Right kidney (tissue), 1 donor: ENCODE measurements at regions not wholly inside any gene's neighbourhood (a gene's known extent, or its start where the extent isn't known, plus 50 kb on each side); places are given as distances from the start of the nearest gene placed in this dataset.
"Not testable (repeated sequence)": the region's sequence is repeated elsewhere in the genome, so short reads cannot be mapped to it uniquely, and the experiment has no call there.

Experiments used
- DNase-seq: peaks from one replicate; pipeline ENCODE4 v3.0.0-alpha.2; 2016

DNA sequence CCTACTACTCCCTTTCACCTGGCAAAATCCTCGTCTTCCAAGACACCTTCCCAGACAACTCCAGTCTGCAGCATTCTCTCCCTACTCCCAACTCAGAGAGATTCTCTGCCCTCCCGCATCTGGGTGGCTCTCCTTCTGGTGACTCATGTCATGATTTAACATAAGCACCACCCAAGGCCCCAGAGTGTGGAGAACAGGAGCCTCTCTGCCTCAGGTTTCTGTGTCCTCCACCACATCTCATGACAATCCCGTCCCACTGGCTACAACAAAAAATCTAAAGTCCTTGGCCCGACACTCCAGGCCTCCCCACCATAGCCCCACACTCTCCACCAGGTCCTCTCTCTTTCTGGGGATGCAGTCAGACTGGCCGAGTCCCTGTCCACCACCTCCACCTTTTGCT, 197.1 kb downstream of the BCL11A start:
- DNase-seq: no peak

DNA sequence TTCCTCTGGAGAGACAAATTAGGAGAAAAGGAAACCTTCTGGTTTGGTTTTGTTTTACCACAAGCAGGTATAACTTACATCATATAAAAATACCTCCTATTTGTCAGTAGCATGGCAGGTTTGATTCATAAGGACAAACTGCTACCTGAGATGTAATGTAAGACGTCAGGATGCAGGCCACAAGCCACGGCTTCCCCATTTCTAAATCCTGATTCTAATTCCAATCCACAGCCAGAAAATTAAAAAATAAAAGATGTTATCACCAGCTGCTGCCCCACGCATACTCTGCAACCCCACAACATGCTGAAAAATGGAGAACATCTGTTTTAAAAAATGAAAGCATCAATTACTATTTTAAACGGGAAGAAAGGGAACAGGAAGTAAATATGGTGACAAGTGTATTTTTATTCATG, 197.6 kb downstream of the BCL11A start:
- DNase-seq: no peak

DNA sequence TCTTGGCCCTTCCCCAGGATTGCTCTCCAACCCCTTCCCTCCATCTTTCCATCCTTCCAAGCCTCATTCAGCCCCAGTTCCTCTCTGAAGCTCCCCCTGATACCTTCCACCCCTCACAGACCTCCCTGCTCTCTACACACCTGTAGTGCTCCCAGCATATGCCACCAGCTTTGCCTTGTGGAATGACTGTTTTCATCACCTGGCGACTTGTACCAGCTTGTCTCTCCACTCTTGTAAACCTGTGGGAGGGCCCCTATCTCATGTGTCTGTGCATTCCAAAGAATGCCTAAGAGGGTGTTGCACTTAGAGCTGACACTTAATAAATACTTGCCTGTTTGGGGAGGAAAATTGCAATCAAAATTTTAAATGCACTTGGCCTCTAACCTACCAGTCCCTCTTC, 198.7 kb downstream of the BCL11A start:
- DNase-seq: no peak

DNA sequence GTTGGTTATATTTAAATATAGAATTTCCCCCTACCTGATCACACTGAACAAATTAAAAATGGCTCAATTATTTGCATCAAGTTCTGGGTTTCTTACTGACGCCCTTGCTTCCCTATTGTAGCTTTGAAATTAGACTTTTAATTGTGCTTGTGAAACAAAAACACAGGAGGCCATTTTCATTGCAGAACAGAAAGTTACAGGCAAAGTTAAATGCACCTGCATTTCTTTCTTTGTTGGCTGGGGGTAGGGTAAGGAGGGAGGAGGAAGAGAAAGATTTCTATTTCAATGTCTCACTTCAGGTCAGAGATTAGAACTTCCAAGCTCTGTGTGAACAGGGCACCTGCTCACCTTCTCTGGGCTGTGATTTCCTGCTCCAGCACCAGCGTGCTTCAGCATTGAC, 199.6 kb downstream of the BCL11A start:
- no peak for DNase-seq

DNA sequence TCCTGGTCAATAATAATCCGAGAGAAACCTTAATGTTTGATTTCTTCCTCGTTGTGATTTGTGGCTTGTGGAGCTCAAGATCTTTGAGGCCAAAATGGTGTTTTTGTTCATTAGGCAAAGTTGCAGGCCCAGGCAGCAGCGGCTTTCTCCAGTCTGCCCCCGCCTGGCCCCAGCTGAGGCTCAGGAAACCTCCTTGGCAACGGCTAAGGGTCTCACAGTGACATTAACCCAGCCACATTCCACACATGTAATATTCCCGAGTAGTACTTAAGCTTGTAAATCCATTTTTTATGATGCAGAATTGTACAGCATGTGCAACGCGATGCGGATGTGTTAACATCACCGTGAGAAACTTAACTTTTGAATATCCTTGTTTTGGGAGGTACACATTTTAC, 200.1 kb downstream of the BCL11A start:
- DNase-seq: peak; percentile 45

DNA sequence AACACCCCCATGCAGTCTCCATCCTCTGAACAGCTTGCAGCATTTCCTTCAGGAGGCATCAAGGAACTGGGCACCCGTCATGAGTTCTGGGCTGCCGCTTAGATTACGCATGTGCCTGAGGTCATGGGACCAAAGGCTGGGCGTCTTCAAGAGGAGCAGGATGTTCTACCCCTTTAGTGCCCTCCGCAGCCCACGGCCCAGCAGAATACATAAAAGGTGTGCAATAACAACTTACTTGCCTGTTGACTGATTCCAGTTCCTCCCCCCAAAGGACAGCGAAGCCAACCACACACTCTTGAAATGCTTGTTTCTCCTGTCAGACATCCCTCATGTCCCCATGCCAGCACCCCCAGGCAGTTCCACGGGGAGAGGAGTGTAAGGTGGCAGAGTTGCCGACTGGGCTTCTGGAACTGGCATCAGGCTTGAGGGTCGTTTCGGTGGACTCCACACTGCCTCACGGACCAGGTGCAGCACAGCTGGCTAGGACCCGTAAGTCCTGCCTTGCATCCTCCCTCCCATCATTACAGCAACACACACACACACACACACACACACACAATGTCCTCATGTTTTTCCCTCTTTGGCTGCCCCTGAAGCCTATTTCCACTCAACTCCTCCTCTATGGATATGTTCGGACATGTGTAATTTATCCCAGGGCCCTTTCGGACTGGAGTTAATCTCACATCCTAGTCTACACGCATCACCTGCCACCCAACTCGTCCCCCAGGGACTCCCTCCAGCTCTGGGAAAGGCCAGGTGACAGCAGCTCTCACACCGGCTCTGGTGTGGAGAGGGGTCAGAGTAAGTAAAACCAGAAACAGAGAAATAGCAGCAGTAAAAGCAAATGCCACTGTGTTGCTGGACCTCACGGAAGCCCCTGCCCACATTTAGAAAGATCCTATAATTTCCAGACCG, 200.7 kb downstream of the BCL11A start:
- no peak for DNase-seq

DNA sequence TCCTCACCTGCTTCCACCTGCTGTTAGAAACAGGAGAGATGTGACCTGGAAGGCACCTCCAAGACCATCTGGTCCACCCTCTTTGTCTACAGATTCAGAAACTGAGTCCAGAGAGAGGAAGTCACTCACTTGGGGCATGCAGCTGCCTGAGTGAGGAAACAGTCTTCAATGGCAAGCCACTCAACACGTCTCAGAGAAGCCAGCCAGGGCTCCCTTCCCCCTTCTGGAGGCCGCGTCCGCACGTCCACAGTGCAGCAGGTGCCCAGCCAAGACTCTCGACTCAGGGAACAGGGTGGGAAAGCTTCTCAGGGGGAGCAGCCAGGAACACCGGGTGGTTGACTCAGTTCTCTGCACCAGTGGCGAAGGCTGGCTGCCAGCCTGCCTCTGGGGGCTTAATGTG, 201.7 kb downstream of the BCL11A start:
- DNase-seq: no peak

DNA sequence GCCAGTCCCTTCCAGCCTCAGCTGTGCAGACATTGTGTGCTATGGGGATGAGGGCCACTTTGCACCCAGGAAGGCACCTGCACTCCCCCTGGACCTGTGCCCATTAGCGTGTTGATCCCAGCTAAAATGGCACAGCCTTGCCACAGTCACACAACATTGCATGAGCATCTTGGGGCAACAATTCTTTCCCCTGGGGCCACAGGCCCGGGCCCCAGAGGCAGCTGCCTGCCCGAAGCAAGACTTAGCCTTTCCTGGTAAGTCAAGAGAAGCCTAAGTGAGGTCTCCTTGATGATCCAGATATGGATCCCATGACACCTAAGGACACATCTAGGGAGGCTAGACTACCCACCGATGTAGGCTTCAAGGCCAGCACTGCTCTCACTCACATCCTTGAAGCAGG, 202.1 kb downstream of the BCL11A start:
- no peak for DNase-seq

DNA sequence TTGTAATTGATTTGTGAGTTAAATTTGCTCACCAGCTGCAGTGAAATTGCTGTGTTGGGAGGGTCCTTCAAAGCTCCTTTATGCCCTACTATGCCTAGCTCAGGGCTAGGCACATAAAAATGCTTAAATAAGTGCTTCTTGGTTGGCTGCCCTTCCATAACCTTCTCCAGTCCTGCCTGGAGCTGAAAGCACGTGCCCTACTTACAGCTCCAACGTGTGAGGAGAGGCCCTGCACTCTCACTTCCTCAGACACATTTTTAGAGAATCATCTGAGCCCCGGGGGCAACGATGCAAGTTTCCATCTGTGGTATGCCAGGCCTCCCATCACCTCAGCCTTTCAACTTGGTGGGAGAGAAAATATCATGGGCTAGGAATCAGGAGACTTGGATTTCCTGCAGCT, 202.7 kb downstream of the BCL11A start:
- DNase-seq: no peak

DNA sequence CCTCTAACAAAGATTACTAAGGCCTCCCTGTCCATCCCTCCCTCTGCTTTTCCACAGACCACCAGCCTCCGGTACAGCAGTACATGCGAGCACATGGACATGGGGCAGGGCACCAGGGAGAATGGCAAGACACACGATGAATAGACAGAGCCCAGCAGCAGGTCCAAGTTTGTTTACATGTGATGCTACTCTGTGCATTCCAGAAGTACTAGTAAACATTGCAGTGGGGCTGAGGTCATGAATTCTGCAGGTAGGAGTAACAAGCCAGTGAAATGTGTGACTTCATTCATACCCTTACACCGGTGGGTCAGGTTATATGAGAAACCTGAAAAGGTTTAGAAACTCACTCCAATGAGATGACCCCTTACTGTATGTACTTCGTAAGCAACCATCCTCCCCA, 205.7 kb downstream of the BCL11A start:
- DNase-seq: no peak

DNA sequence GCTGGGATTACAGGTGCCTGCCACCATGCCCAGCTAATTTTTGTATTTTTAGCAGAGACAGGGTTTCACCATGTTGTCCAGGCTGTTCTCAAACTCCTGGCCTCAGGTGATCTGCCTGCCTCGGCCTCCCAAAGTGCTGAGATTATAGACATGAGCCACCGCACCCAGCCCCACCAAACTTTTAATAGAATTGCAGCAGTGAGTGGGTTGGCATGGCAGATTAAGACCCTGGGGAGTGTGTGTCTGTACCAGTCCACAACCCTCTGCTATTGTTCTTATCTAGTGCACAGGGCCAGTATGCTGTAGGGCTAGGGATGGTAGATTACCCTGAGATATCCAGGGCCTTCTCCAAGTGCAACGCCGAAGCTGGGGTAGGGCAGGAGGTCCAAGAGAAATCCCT, 211.0 kb downstream of the BCL11A start:
- not testable (repeated sequence) for DNase-seq

DNA sequence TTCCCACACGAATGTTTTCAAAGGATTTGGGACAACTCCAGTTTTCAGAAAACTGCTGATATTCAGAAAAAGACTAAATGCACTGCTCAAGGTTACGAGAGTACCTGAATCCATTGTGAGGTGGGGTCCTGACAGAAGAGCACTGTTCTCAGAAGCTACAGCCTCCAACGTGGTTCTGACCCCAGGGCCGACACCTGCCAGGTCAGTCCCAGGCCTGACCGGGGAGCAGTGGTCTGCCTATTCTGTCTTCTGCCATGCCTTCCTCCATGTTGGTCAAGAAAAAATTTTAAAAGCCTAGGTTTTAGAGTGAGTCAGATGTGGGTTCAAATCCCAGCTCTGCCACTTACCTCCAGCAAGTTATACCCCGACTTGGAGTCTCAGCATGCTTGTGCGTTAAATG, 212.3 kb downstream of the BCL11A start:
- no peak for DNase-seq

DNA sequence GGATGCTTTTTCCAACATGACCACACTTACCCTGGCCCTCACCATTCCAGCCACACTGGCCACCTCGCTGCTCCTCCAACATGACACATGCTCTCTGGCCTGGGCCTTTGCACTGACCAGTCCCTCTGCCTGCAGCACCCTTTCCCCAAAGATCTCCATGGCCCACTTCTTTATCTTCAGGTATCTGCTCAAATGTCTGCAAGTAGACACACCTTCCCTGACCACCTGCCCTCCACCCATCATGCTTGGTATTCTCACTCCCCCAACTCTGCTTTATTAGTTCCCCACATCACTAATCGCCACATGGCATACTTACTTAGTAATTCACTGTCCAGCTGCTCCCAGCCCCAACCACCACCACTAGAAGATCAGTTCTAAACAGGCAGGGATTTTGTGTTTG, 214.2 kb downstream of the BCL11A start:
- no peak for DNase-seq

DNA sequence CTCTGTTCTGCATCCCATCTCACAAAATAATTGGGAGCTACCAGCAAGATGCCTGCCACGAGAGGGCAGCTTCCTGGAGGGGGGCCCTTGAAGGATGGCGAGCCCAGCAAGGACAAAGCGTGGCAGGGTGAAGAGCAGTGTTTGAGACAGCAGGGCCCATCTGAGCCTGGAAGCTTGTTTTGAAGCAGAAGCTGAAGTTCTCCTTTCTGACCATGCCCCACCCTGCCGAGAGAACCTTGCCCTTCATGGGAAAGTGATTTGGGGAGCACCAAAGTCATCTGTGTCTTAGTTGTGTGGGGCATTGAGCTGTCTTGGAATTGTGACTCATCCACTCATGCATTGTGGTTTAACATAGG, 216.3 kb downstream of the BCL11A start:
- no peak for DNase-seq

DNA sequence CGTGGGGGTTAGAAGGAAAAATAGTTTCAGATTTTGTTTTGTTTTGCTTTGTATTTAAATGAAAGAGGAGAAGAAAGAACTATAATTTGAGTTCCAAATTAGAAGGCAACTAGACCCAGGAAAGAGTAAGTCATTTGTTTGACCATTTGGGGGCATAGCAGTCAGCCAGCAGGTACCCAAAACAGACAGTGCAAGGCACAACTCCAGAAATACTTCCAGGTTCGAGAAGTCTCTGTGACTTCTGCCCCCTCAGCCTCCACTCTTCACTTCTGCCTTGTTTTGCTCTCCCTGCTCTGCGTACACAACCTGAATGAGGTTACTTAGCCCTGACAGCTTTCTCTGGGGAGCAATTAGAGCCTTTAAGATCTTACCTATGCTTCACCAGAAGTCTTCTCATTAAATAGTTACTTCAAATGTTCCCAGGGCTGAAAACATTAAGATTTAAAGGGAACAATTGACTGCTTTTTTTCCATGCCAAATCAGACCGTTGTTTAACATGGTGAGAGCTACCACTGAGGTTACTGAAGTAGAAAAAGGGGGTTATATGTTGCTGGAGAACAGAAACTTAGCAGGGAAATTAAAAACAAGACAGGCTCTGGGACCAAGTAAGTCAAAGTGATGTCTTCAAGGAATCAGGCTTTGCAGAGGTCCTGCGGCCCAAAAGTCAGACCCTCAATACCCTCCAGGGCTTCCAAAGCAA, 216.9 kb downstream of the BCL11A start:
- DNase-seq: no peak

DNA sequence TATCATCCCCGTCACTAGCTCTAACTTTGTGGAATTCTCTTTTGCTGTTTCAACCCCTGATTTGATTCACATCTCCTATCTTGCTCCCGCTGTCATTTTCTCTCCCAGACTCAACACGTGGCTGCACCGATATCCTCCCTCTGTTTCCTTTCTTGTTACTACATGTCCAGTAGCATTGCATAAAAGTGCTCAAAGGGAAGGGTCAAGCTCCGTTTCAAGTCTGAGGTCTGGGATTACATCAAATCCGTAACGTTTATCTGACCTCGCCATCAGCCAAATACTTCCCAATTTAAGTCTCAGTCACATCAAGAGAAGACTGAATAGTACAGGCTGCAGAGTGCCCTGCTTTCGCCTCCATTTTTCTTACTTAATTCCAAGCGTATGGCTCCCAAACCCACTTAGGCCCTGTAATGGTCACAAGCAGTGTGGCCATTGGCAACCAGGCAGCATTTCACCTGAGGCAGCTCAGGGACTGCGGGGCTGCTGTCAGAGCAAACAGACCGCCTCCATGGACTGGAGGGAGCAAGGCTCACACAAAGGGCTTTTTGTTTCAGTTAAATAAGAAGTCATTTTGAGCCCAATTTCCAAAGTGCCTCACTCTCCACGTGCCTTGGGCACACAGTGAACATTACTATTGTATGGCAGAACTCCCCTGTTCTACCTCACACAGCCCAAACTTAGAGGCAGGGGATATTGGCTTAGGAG, 217.8 kb downstream of the BCL11A start:
- DNase-seq: no peak

DNA sequence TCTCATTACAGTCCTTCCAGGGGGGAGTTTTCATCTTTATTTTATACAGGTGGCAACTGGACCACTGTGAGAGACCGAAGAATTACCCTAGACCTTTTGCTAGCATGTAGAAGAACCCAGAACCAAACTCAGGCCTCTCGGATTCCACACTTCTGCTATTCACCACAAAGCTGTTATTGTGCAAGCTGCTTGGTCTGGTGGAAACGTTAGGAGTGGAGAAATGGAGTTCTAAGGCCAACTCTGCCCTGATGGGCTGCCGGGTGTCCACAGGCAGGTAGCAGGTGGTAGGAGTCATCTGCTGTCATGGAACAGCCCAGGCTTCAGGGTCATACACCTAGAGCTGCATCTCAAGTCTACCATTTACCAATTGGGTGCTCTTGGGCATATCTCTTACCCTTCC, 218.8 kb downstream of the BCL11A start:
- DNase-seq: no peak

DNA sequence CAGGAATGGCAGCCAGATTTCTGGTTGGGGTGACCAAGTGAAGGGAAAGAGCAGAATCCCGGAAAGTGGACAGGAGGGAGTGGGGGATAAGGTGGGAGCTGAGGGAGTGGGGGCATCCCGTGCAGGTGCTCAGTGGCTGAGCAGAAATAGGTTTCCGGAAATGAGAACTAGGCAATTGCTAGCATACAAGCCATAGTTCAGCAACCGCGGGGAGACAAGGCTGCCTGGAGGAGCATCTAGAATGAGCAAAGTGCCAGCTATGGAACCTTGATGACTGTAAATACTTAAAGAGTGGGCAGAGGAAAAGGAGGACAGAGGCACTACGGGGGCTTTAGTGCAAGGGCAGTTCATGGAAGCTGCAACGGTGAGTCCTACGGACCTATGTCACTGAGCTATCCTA, 220.2 kb downstream of the BCL11A start:
- DNase-seq: no peak

DNA sequence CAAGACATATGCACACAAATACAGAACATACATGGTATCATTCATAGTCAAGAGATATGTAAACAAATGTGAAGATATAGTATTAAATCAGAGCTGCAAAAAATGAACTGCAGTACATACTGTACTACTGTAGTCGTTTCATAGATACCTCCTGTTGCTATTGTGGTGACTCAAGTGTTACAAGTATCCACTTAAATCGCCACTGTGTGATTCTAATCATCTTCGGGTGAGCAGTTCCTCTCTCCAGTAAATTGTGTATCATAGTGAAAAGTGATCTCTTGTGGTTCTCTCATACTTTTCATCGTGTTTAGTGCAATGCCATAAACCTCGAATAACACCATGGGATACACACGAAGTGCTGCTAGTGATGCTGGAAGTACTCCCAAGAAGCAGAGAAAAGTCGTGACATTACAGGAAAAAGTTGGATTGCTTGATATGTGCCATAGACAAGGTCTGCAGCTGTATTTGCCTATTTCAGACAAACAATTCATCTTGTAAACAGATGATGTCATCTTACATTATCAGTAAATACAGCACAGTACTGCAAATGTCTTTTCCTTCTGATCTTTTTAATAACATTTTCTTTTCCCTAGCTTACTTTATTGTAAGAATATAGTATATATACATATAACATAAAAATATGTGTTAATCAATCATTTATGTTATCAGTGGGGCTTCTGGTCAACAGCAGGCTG, 222.2 kb downstream of the BCL11A start:
- DNase-seq: no peak

DNA sequence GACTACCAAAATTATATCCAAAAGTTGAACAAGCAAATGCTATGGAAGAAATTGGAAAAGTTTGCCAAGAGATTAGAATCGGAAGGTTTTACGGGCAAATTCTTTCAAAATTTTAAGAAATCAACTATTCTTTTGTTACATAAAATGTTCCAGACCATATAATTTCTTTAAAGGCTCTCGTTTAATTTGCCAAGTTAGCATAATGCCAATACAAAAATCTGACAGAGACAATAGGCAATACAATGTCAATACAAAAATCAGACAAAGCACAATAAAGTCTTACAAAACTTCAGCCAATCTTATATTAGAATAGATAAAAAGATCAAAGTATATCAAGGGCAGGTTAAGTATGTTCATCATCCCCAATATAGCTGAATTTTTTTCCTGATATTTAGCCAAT, 224.2 kb downstream of the BCL11A start:
- no peak for DNase-seq

DNA sequence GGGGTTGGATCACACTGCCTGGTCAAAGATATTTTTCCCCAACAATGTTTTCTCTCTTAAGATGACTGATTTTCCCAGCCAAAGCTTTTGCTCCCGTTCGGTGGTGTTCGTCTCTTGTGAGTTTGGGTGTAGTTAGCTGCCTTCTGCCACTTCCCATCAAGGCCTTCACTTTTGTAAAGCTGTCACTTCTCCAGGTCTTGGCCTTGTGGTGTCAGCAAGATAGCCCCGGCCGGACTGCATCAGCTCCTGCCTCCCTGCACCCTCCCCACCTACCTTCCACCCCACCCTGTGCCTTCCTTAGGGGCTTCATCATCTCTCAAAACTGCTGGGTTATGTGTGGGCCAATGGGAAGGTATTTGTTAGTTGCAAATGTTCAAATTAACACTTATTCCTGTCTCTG, 228.9 kb downstream of the BCL11A start:
- no peak for DNase-seq

DNA sequence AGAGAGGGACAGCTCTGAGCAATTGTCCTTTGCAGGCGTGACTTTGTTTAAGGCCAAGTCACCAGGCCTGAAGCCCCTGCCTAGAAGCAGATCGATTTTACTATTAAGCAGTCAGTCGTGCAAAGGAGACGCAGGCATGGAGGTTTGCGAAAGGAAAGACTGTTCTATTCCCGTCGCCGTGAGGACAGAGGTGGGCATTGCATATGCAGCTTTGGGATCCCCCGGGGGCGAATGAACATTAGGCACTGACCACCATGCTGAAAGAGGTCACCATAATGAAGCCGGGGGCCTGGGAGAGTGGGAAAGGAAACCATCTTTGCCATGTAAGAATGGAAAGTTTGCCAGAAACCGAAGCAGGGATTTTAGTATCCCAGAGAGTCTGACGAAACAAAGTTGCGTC, 231.6 kb downstream of the BCL11A start:
- no peak for DNase-seq

DNA sequence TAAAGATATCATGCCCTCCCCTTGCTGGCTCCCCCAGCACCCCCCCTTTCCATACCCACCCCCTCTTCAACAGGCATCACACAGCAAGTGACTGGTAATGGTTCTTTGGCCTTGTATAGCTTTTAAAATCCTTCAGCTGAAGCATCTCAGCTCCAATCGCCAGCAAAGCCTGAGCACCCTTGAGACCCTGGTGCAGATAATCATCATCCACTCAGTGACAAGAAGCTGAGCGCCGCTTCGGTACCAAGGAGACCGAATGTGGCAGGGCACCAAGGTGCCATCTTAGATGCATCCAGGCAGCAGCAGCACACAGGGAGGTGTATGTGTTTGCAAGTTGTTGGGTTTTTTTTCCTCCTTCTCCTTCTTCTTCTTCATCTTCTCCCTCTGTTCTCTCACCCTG, 232.7 kb downstream of the BCL11A start:
- DNase-seq: no peak
